ENCODE measurements at regions not wholly inside any gene's neighbourhood (a gene's known extent, or its start where the extent isn't known, plus 50 kb on each side); places are given as distances from the start of the nearest gene placed in this dataset.

- Histone ChIP-seq H3K4me1 (no peaks in the 10 kb centered on the region), H3K27me3 (no peaks in the 10 kb centered on the region), H3K9me3 (peaks cover 0 to 6% (median 0%) of the 10 kb centered on the region in 4 donors), H3K4me3 (no peak overlapping the region), H3K36me3 (no peaks in the 10 kb centered on the region), H3K27ac (no peak overlapping the region)
- TF ChIP-seq CTCF (IDR thresholded peaks at IDR 0.05) = no peak
- no peak for TF ChIP-seq POLR2A (IDR thresholded peaks at IDR 0.05)
- no peak for TF ChIP-seq POLR2AphosphoS5 (IDR thresholded peaks at IDR 0.05)
- no peak for TF ChIP-seq EP300 (IDR thresholded peaks at IDR 0.05)
- 36 to 55% (median 40%) methylated on average over 3 of the region's 3 CpGs for WGBS, 5 donors
- peak in 1 of 2 donors; percentile 42 for DNase-seq
- intact Hi-C loops (cut with DNase I; ENCODE audit: low total_unique reads) = no loop called here
These were observed 219.6 kb upstream of the RORB start for GRCh38 chr9:74277532-74277931.

- Histone ChIP-seq H3K4me3 (no peak overlapping the region), H3K4me1 (peaks cover 0 to 11% (median 0%) of the 10 kb centered on the region in 4 donors), H3K9me3 (no peaks in the 10 kb centered on the region), H3K36me3 (no peaks in the 10 kb centered on the region), H3K27ac (no peak overlapping the region), H3K27me3 (no peaks in the 10 kb centered on the region)
- DNase-seq = no peak
- 85 to 96% (median 92%) methylated on average over 1 of the region's 1 CpG for WGBS, 5 donors
- intact Hi-C loops (cut with DNase I; ENCODE audit: low total_unique reads) = no loop called here
- no peak for TF ChIP-seq POLR2AphosphoS5 (IDR thresholded peaks at IDR 0.05)
- TF ChIP-seq EP300 (IDR thresholded peaks at IDR 0.05) = no peak
- TF ChIP-seq POLR2A (IDR thresholded peaks at IDR 0.05) = no peak
- no peak for TF ChIP-seq CTCF (IDR thresholded peaks at IDR 0.05)
These were observed 215.5 kb upstream of the RORB start for GRCh38 chr9:74281674-74282073.

- no peaks in the 10 kb centered on the region for H3K36me3 ChIP-seq
- TF ChIP-seq CTCF (IDR thresholded peaks at IDR 0.05) (no peak), EP300 (IDR thresholded peaks at IDR 0.05) (no peak)
- no peak for DNase-seq
- H3K27me3 ChIP-seq = no peaks in the 10 kb centered on the region
- H3K9me3 ChIP-seq = no peaks in the 10 kb centered on the region
- WGBS, 5 donors = 0 to 63% (median 0%) methylated on average over 1 of the region's 1 CpG
- intact Hi-C loops (cut with DNase I; ENCODE audit: low total_unique reads) = no loop called here
- peaks cover 0 to 11% (median 0%) of the 10 kb centered on the region in 4 donors for H3K4me1 ChIP-seq
- H3K27ac ChIP-seq = no peak overlapping the region
- H3K4me3 ChIP-seq = no peak overlapping the region
These were observed 214.4 kb upstream of the RORB start for GRCh38 chr9:74282526-74283253.

GRCh38 chr9:74284581-74285450, 212.3 kb upstream of the RORB start:
- WGBS, 5 donors = 29 to 40% (median 36%) methylated on average over 11 of the region's 11 CpGs
- H3K27ac ChIP-seq = no peak overlapping the region
- H3K27me3 ChIP-seq = no peaks in the 10 kb centered on the region
- no peaks in the 10 kb centered on the region for H3K36me3 ChIP-seq
- no peaks in the 10 kb centered on the region for H3K9me3 ChIP-seq
- intact Hi-C loops (cut with DNase I; ENCODE audit: low total_unique reads) = no loop called here
- peaks cover 0 to 11% (median 0%) of the 10 kb centered on the region in 4 donors for H3K4me1 ChIP-seq
- peak in 1 of 2 donors; percentile 20 for DNase-seq
- no peak for TF ChIP-seq CTCF (IDR thresholded peaks at IDR 0.05)
- no peak overlapping the region for H3K4me3 ChIP-seq

Data from stomach (tissue), 8 donors.